ENCODE measurements at regions not wholly inside any gene's neighbourhood (a gene's known extent, or its start where the extent isn't known, plus 50 kb on each side); places are given as distances from the start of the nearest gene placed in this dataset.

DNA sequence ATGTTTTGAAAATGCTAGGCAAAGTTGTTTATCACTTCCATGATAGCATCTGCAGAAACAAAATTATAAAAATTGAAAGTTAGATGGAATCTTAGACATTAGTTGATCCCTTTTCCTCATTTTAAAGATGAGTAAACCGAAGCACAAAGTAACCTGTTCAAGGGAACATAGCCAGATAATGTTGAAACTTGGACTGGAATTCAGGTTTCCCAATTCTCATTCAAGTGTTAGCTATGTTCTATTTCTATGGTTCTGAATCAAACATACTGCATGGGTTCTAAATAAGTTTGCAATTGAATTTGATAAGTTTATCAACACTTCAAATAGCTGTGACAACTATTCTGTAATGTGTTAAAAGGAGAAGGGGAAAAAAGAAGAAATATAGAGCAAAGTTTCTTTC, 122.4 kb upstream of the SOX5 start:
- no peak for DNase-seq

- no peak for DNase-seq
Measured at GRCh38 chr12:24069532-24070395, 120.3 kb upstream of the SOX5 start.

GRCh38 chr12:24066865-24067264, 117.4 kb upstream of the SOX5 start:
- DNase-seq: peak; percentile 3

GRCh38 chr12:24066097-24066496, 116.6 kb upstream of the SOX5 start:
- no peak for DNase-seq

- DNase-seq: no peak
Measured at GRCh38 chr12:24062642-24063245, 113.3 kb upstream of the SOX5 start.

DNA sequence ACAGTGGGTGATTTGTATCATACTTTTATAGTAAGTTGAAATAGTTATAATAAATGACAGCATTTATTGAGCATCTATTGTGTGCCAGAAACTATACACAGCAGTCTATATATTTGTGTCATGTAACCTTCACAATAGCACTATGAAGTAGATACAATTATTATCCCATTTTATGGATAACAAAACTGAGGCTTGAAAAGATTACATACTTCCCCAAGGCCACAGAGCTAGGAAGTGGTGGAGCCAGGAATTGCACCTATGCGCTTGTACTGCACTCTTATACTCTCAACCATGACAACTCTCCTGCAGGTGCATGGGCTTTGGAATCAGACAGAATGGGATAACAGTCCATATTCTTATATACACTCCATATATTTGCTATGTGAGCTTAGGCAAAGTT, 110.6 kb upstream of the SOX5 start:
- DNase-seq: no peak

- DNase-seq: no peak
Measured at GRCh38 chr12:24057920-24058476, 108.5 kb upstream of the SOX5 start.

GRCh38 chr12:24055747-24056146, 106.3 kb upstream of the SOX5 start:
- no peak for DNase-seq

GRCh38 chr12:24054416-24054815, 104.9 kb upstream of the SOX5 start:
- DNase-seq: no peak

GRCh38 chr12:24049728-24050127, 100.3 kb upstream of the SOX5 start:
- DNase-seq: no peak

GRCh38 chr12:24049101-24049500, 99.6 kb upstream of the SOX5 start:
- no peak for DNase-seq

DNA sequence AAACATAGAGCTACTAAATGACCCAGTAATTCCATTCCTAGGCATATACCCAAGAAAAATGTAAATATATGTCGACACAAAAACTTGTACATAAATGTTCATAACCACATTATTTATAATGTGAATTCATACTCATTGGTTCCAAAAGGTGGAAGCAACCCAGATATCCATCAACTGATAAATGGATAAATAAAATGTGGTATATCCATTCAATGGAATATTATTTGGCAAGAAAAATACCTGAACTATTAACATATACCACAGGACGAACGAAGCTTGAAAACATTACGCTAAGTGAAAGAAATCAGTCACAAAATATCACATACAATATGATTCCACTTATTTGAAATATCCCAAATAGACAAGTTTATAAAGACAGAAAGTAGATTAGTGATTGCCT, 99.0 kb upstream of the SOX5 start:
- no peak for DNase-seq

- DNase-seq: no peak
Measured at GRCh38 chr12:24047326-24047725, 97.9 kb upstream of the SOX5 start.

DNA sequence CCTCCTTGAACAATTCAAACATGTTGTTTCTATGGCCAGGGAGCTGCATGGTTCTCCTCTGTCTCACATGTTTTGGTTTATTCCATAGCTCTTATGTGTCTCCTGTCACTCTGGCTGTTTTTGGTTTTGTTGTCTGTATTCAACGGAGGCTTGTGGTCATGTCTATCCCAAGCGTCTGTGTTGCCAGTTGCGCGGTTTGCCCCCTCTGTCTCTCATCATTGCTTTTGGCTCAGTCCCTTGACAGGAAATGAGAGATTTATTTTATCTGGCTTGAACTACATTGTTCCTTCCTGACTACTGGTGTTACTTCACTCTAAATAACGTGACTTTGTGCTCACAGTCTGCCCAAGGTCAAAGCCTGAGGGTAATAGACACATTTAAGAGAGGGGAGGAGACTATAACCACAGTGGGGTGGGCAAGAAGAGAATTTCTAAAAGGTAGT, 96.4 kb upstream of the SOX5 start:
- DNase-seq: peak; percentile 60

DNA sequence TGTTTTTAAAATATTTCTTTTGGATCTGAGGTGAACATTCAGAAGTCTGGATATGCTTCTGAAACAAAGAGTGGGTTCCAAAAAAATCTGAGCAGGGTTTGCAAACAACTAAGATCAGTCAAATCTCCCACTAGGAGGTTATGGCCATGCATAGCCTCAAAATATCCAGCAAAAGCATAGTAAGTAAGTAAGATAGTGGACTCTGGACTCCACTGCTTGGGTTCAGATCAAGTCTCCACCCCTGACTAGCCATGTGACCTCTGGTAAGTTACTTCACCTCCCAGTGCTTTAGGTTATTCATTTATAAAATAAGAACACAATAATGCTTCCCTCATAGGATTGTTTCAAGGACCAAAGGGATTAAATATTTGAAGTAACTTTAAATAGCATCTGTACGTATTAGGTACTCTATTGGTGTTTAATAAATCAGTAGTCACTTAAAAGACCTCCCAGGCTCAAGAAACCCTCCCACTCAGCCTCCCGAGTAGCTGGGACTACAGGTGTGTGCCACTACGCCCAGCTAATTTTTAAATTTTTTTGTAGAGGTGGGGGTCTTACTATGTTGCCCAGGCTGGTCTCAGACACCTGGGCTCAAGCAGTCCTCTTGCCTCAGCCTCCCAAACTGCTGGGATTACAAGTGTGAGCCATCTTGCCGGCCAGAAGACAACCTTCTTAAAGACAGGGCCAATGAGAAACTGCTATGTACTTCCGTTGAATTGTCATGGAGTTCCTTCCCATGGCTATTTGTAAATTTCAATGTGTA, 95.7 kb upstream of the SOX5 start:
- peak; percentile 41 for DNase-seq

DNA sequence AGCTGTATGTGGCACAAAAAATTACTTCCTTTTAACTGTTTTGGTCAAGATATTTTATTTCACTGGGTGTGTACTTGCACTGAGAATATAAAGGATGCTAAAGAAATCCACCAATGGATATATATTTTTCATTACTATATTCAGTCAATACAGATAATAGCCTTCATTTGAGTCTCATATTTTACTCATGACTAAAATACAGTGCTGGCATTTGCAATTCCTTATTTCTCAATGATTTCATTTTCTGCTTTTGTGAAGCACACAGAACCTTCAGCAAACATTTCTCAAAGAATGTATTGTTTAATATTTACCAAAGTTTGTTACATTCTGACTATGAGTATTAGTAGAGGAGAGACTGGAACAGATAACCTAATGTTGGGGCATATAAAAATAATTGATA, 93.2 kb upstream of the SOX5 start:
- no peak for DNase-seq

GRCh38 chr12:24039113-24039525, 89.6 kb upstream of the SOX5 start:
- peak; percentile 67 for DNase-seq

DNA sequence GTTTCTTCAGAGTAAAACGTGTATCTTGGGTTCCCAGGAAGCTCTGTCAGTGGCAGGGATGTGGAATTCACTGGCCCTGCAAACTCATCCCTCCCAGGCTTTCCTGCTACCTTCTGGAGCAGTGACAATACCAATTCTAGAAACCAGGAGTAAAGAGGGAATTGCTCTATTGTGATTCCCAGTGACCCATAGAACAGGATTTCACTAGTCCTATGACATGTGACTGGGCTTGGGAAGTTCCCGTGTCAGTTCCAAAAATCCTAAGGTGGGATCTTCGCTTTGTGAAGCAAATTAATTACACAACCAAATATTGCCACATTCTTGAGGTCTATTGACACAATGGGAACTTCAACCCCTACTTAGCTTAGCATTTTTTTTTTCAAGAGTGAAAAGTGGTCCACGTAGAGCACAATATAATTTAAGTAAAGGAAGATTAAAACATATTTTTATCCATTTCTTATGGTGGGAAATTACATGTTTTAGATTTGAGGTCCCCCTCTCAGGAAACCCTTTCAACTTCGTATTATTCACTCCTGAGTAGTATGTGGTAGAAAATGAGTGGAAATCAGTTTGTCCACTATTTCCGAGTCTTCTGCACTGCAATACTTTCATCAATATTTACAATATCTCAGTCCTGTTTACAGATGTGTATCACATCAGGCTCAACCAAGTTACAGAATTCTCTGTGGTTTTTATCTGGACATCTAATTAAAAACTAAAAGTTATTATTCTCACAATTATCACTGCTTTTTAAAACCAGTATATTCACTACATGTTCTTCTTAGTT, 88.9 kb upstream of the SOX5 start:
- DNase-seq: no peak

DNA sequence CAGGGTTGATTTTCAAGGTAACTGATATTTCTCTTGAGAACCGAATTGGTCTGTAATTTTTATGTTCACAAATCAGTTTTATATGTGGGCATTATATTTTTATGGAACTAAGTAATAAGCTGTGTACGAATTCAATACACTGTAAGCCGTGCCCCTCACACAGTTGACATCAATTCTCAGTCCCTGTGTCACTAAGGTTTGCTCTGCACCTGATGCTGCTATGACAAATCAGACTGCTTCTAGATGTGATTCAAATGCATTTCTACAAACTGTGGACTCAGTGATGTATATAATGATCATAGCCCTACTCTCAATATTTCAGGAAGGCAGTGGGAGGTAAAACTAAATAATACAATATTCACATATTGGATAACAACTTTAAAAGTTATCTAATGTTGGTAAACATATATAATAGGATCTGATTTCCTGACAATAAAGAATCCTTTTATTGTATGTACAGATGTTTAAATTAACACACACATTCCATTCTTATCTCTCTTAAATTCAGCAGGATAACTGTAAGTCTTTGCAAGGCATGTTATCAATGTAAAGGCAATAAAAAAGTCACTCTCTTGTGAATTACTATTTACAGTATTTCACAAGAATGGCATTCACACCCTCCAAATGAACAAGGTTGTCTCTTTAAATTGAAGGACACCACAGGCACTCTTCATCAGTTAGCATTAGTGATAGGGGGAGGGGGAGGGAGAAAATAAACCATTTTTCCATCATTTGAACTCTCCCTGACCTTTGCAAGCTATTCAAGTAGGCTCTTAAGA, 87.2 kb upstream of the SOX5 start:
- no peak for DNase-seq

DNA sequence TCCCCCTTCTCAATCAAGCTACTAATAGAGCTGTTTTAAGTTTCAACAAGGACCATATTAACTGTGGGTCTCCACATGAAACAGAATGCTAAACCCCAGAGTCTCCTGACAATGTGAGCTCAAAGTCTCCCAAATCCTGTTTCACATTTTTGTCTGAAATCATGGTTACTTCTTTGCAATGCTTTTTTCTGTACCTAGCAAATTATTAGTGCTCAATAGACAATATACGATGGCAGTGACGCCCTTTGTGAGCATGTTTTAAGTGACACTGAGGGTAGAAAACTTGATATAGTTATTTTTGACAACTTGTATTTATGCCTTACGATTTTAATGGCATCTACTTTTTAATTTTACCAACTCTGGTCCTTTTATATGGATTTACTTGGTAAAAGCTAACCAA, 85.4 kb upstream of the SOX5 start:
- no peak for DNase-seq

DNA sequence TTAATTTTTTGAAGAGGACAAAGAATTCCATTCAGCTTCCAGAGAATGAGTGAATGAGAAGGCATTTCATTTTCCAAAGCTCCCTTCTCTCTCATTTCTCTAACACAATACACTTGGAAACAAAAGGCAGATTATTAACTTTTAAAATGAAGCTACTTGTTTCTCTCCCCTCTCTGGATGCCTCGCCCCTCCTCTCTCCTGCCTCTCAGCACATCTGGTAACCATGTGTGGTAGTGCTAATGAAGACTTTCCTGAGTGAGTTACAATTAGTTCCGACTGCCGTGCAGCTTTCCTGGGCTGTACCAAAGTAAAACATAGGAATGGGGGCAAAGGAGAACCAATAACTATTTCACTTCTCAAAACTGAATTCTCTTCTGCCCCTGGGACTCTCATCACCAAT, 84.7 kb upstream of the SOX5 start:
- DNase-seq: no peak

DNA sequence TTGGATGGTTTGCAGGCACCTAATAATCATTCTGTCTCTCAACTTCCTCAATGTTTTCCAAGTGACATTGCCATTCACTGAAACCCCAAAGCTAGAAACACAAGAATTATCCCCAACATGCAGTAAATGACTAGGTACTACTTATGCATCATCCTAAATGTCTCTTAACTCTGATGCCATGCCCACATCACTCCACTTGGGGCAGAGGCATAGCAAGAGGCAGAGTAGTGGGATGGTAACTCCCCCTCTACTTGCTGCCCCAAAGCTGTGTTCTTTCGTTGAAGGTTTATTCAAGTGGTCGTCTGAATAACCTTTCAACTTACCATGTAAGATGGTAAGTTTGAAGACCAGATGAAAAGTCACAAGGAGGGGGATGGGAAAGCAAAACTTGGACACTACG, 77.9 kb upstream of the SOX5 start:
- DNase-seq: no peak
